ENCODE measurements at regions not wholly inside any gene's neighbourhood (a gene's known extent, or its start where the extent isn't known, plus 50 kb on each side); places are given as distances from the start of the nearest gene placed in this dataset.

DNA sequence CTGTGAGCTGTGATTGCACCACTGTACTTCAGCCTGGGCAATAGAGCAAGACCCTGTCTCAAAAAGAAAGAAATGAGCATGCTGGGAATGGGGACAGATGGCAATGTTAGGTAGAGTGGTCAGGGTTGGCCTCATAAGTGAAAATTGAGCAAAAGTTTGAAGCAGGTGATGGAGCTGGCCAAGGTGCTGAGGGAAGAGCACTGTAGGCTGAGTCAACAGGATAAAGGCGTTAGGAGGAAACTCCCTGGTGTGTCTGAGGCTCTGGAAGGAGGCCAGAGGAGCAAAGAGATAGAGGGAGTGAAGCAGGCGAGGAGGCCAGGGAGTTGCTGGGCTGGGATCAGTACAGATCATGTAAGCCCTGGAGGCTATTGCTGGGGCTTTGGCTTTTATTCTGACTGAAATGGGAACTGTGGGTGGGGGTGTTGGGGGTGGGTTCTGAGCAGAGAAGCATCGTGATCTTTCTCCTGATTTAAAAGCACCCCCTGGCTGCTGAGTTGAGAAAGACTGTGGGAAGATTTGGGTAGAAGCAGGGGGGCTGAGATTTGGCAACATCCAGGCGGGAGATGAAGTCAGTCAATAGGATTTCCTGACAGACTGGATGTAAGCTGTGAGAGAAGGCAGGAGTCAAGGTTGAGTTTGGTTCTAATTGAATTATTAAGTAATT lies 52.5 kb upstream of the VKORC1L1 start:
- in situ Hi-C loops (cut with MboI; ENCODE audit: low sequenced_read_pairs, unreplicated experiment) = no loop called here
- TF ChIP-seq, protein P1, sequence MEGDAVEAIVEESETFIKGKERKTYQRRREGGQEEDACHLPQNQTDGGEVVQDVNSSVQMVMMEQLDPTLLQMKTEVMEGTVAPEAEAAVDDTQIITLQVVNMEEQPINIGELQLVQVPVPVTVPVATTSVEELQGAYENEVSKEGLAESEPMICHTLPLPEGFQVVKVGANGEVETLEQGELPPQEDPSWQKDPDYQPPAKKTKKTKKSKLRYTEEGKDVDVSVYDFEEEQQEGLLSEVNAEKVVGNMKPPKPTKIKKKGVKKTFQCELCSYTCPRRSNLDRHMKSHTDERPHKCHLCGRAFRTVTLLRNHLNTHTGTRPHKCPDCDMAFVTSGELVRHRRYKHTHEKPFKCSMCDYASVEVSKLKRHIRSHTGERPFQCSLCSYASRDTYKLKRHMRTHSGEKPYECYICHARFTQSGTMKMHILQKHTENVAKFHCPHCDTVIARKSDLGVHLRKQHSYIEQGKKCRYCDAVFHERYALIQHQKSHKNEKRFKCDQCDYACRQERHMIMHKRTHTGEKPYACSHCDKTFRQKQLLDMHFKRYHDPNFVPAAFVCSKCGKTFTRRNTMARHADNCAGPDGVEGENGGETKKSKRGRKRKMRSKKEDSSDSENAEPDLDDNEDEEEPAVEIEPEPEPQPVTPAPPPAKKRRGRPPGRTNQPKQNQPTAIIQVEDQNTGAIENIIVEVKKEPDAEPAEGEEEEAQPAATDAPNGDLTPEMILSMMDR (IDR thresholded peaks at IDR 0.05; ENCODE audit: borderline replicate concordance, control extremely low read depth, extremely low read depth, insufficient read depth, missing control alignments) = no peak
- DNase-seq (ENCODE audit: low spot score) = no peak

All from GM13976 (cell line).